ENCODE measurements at regions not wholly inside any gene's neighbourhood (a gene's known extent, or its start where the extent isn't known, plus 50 kb on each side); places are given as distances from the start of the nearest gene placed in this dataset.

DNA sequence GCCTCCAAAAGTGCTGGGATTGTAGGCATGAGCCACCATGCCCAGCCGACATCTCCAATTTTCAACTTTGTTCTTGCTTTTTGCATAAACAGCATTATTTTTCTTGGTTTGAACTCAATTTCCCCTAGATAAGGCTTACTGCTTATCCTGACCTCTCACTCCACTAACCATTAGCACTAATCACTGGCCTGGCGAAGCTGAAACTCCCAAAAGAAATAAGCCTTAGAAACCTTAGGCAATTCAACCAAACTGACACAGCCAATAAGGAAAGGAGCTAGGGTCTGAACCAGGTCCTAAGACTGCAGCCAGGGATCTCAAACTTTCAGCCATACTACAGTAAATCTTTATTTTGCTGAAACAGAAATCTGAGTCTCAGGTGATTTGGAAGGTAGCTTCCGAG lies 448.0 kb downstream of the RMST start:
- Mint-ChIP-seq H3K27ac (no peak overlapping the region), H3K27me3 (no peaks in the 10 kb centered on the region), H3K4me3 (no peak overlapping the region), H3K4me1 (no peaks in the 10 kb centered on the region), H3K9me3 (no peaks in the 10 kb centered on the region), H3K36me3 (no peaks in the 10 kb centered on the region)
- ATAC-seq: no peak

DNA sequence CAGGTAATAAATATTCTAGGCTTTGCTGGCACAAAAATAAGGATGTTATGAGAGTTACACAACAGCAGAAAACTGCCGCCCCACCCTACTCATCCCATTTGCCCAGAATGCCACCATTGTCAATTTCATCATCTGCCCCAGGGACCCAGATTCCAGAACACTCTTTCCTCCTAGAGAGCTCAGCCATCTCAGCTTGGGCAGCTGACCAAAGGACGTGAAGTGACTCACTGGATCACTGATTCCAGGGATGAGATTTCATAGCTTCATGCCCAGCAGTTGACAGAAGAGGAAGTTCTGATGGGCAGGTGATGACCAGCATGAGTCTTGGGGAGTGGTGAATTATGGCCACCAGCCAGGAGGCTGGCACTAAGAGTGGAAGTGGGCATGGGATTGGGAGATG lies 450.3 kb downstream of the RMST start:
- Mint-ChIP-seq H3K36me3 (no peaks in the 10 kb centered on the region), H3K27ac (no peak overlapping the region), H3K4me1 (no peaks in the 10 kb centered on the region), H3K9me3 (no peaks in the 10 kb centered on the region), H3K27me3 (no peaks in the 10 kb centered on the region), H3K4me3 (no peak overlapping the region)
- no peak for ATAC-seq

GRCh38 chr12:97921979-97922722 lies 459.5 kb downstream of the RMST start:
- Mint-ChIP-seq H3K4me1 (no peaks in the 10 kb centered on the region), H3K4me3 (no peak overlapping the region), H3K27me3 (no peaks in the 10 kb centered on the region), H3K27ac (no peak overlapping the region), H3K9me3 (peaks cover 3% of the 10 kb centered on the region), H3K36me3 (no peaks in the 10 kb centered on the region)
- no peak for ATAC-seq

DNA sequence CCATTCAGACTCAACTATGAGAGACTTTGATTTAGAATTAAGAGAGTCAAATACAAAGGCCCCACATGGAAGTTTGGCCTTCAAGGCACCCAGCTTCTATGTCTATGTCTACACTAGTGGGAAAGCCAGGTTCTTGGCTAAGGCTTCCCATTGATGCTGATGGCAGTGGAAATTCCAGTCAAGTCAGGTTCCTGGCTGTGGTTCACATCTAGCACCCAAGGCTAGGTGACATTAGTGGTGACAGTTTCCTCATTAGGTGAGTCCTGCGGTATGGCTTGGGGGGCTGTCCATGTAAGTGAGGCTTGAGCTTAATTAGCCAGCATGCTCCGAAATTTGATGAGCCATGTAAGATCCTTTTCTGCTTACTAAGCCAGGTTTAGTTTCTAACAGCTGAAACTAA lies 460.9 kb downstream of the RMST start:
- Mint-ChIP-seq H3K4me1 (no peaks in the 10 kb centered on the region), H3K27ac (no peak overlapping the region), H3K36me3 (no peaks in the 10 kb centered on the region), H3K4me3 (no peak overlapping the region), H3K27me3 (no peaks in the 10 kb centered on the region), H3K9me3 (peaks cover 3% of the 10 kb centered on the region)
- no peak for ATAC-seq

- H3K9me3 Mint-ChIP-seq: peaks cover 6% of the 10 kb centered on the region
- H3K4me1 Mint-ChIP-seq: no peaks in the 10 kb centered on the region
- no peak for ATAC-seq
- H3K27me3 Mint-ChIP-seq: no peaks in the 10 kb centered on the region
- H3K4me3 Mint-ChIP-seq: no peak overlapping the region
- no peaks in the 10 kb centered on the region for H3K36me3 Mint-ChIP-seq
- no peak overlapping the region for H3K27ac Mint-ChIP-seq
These were observed 461.5 kb downstream of the RMST start for GRCh38 chr12:97924122-97924521.

- H3K4me3 Mint-ChIP-seq: no peak overlapping the region
- no peaks in the 10 kb centered on the region for H3K36me3 Mint-ChIP-seq
- H3K9me3 Mint-ChIP-seq: peaks cover 3% of the 10 kb centered on the region
- no peak overlapping the region for H3K27ac Mint-ChIP-seq
- no peak for ATAC-seq
- no peaks in the 10 kb centered on the region for H3K4me1 Mint-ChIP-seq
- H3K27me3 Mint-ChIP-seq: no peaks in the 10 kb centered on the region
These were observed 465.4 kb downstream of the RMST start for GRCh38 chr12:97927977-97928376.

DNA sequence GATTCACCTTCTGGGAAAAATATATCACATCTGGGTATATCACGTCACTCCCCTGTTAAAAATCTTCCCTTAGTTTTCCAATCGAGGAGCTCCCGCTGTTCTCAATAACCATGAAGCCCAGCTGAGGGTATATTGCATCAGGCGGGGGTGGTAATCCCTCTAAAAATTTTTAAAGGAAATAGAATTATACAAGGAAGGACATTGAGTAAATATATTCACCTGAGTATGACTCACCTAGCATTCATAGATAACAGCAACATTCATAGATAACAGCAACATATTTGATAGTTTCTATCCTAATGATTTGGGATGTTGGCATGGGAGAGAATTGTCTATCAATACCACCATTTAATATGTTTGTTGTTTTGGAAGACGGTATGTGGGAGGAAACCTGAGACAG lies 473.6 kb downstream of the RMST start:
- Mint-ChIP-seq H3K36me3 (no peaks in the 10 kb centered on the region), H3K27me3 (no peaks in the 10 kb centered on the region), H3K9me3 (peaks cover 3% of the 10 kb centered on the region), H3K4me3 (no peak overlapping the region), H3K4me1 (no peaks in the 10 kb centered on the region), H3K27ac (no peak overlapping the region)
- ATAC-seq: no peak

DNA sequence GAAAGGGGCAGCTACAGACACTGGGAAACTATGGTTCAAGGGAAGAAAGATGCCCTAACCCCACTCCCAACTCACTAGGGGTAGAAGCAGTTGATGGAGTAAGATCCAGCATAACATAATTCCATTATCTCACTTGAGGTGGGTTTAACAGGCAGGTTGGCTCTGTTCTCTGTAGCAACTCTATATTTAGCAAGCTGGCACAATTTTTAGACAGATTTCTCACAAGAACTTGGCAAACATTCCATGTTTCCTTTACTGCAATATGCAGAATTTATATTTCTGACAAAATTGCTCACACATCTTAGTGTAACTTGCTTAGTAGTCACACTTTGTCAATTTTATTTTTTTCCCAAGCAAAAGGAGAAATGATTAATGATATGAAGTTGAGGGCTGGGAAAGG lies 475.4 kb downstream of the RMST start:
- Mint-ChIP-seq H3K9me3 (peaks cover 3% of the 10 kb centered on the region), H3K36me3 (no peaks in the 10 kb centered on the region), H3K27me3 (no peaks in the 10 kb centered on the region), H3K4me1 (no peaks in the 10 kb centered on the region), H3K27ac (no peak overlapping the region), H3K4me3 (no peak overlapping the region)
- no peak for ATAC-seq

GRCh38 chr12:97939156-97939555 lies 476.6 kb downstream of the RMST start:
- peaks cover 3% of the 10 kb centered on the region for H3K9me3 Mint-ChIP-seq
- ATAC-seq: no peak
- H3K4me3 Mint-ChIP-seq: no peak overlapping the region

DNA sequence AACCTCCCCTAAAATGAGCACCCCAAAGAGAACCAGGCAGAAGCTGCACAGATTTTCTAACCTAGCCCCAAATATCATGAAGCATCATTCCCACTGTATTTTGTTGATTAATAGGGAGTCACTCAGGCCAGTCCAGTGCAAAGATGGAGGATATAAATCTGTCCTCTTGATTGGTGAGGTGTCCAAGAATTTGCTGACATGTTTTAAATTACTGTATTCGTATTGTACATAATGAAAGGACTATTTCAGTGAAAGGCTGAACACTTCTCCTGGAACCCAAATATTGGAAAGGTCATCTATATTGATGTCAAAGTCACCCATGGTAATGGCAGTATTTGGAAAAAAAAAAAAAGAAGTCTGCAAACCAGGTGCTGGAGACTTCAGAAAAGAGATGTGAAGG lies 477.5 kb downstream of the RMST start:
- no peaks in the 10 kb centered on the region for H3K4me1 Mint-ChIP-seq
- H3K9me3 Mint-ChIP-seq: peaks cover 3% of the 10 kb centered on the region
- no peak overlapping the region for H3K27ac Mint-ChIP-seq
- no peak for ATAC-seq
- no peaks in the 10 kb centered on the region for H3K27me3 Mint-ChIP-seq
- H3K36me3 Mint-ChIP-seq: no peaks in the 10 kb centered on the region
- H3K4me3 Mint-ChIP-seq: no peak overlapping the region

More at GRCh38 chr12:97939156-97939555, 476.6 kb downstream of the RMST start:
- Mint-ChIP-seq H3K27me3 (no peaks in the 10 kb centered on the region), H3K27ac (no peak overlapping the region), H3K4me1 (no peaks in the 10 kb centered on the region), H3K36me3 (no peaks in the 10 kb centered on the region)

- Mint-ChIP-seq H3K9me3 (peaks cover 3% of the 10 kb centered on the region), H3K27me3 (no peaks in the 10 kb centered on the region), H3K4me3 (no peak overlapping the region), H3K4me1 (no peaks in the 10 kb centered on the region), H3K36me3 (no peaks in the 10 kb centered on the region), H3K27ac (no peak overlapping the region)
- ATAC-seq: no peak
These were observed 478.0 kb downstream of the RMST start for GRCh38 chr12:97940629-97941028.

DNA sequence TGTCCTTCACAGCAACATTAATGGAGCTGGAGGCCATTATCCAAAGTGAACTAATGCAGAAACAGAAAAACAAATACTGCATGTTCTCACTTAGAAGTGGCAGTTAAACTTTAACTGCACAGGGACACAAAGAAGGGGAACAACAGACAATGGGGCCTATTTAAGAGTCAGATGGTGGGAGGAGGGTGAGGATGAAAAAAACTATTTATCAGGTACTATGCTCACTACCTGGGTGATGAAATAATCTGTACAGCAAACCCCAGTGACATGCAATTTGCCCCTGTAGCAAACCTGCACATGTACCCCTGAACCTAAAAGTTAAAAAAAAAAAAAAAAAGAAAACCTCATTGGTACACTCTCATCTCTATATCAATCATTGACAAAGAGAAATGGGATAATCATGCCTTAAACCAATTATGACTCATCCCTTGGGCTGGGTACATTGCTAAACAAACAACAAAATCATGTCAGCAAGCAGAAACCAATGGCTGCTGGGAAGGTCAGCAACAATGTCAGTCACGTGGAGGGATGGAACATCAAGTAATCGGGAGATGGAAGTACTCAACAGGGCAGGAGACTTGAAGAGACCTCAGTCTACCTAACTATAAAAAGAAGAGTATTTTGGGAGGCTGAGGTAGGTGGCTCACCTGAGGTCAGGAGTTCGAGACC lies 479.2 kb downstream of the RMST start:
- no peaks in the 10 kb centered on the region for H3K36me3 Mint-ChIP-seq
- H3K27ac Mint-ChIP-seq: no peak overlapping the region
- ATAC-seq: no peak

GRCh38 chr12:97943359-97943758 lies 480.8 kb downstream of the RMST start:
- peaks cover 11% of the 10 kb centered on the region for H3K9me3 Mint-ChIP-seq
- H3K36me3 Mint-ChIP-seq: no peaks in the 10 kb centered on the region
- no peak overlapping the region for H3K4me3 Mint-ChIP-seq
- ATAC-seq: no peak
- no peaks in the 10 kb centered on the region for H3K4me1 Mint-ChIP-seq
- H3K27ac Mint-ChIP-seq: no peak overlapping the region
- H3K27me3 Mint-ChIP-seq: peaks cover 10% of the 10 kb centered on the region

More for the DNA sequence above, 479.2 kb downstream of the RMST start:
- no peaks in the 10 kb centered on the region for H3K27me3 Mint-ChIP-seq
- no peak overlapping the region for H3K4me3 Mint-ChIP-seq
- H3K4me1 Mint-ChIP-seq: no peaks in the 10 kb centered on the region
- peaks cover 4% of the 10 kb centered on the region for H3K9me3 Mint-ChIP-seq

GRCh38 chr12:97944576-97944975 lies 482.0 kb downstream of the RMST start:
- Mint-ChIP-seq H3K9me3 (peaks cover 11% of the 10 kb centered on the region), H3K4me3 (no peak overlapping the region), H3K27ac (no peak overlapping the region), H3K4me1 (no peaks in the 10 kb centered on the region), H3K27me3 (peaks cover 10% of the 10 kb centered on the region), H3K36me3 (no peaks in the 10 kb centered on the region)
- ATAC-seq: no peak

- ATAC-seq: no peak
- Mint-ChIP-seq H3K4me1 (no peaks in the 10 kb centered on the region), H3K27me3 (peaks cover 10% of the 10 kb centered on the region), H3K36me3 (no peaks in the 10 kb centered on the region), H3K4me3 (no peak overlapping the region), H3K27ac (no peak overlapping the region), H3K9me3 (peaks cover 12% of the 10 kb centered on the region)
These were observed 484.1 kb downstream of the RMST start for GRCh38 chr12:97946701-97947100.

GRCh38 chr12:97948591-97948990 lies 486.0 kb downstream of the RMST start:
- Mint-ChIP-seq H3K4me1 (no peaks in the 10 kb centered on the region), H3K9me3 (peaks cover 12% of the 10 kb centered on the region), H3K36me3 (no peaks in the 10 kb centered on the region), H3K27me3 (peaks cover 10% of the 10 kb centered on the region), H3K4me3 (no peak overlapping the region), H3K27ac (no peak overlapping the region)
- ATAC-seq: no peak

Data from stimulated activated memory B cell treated with anti-CD40 and anti-IgM and Interleukin-4, amounts not matched to agents 10 μg/mL and 1 μg/mL and 100 μg/mL, for 72 hours (primary cell).